Nephron (organoid): ENCODE measurements at regions not wholly inside any gene's neighbourhood (a gene's known extent, or its start where the extent isn't known, plus 50 kb on each side); places are given as distances from the start of the nearest gene placed in this dataset.

Experiments
- H3K27ac Mint-ChIP-seq, 3 experiments: 2 replicates each; pipeline ENCODE4 v1.8.0; 2020; ENCODE audit warnings: mixed read lengths in 3 of 3, mild to moderate bottlenecking in 2 of 3, moderate library complexity in 1 of 3
- H3K27me3 Mint-ChIP-seq: 2 replicates; pipeline ENCODE4 v1.8.0; 2021; ENCODE audit warnings: low read depth, mild to moderate bottlenecking, moderate library complexity, mixed read lengths
- H3K36me3 Mint-ChIP-seq: 2 replicates; pipeline ENCODE4 v1.8.0; 2020; ENCODE audit warnings: low read depth, mixed read lengths
- H3K4me1 Mint-ChIP-seq: 2 replicates; pipeline ENCODE4 v1.8.0; 2020; ENCODE audit warnings: mixed read lengths
- H3K4me3 Mint-ChIP-seq, 3 experiments: 2 replicates each; pipeline ENCODE4 v1.8.0; 2020; ENCODE audit warnings: mild to moderate bottlenecking in 3 of 3, mixed read lengths in 3 of 3, moderate library complexity in 2 of 3
- H3K9me3 Mint-ChIP-seq: 2 replicates; pipeline ENCODE4 v1.8.0; 2020; ENCODE audit warnings: mixed read lengths
- TF ChIP-seq, protein P1 (sequence below), 3 experiments: fragments of 200-600 bp; sonication (generic); IDR thresholded peaks; one replicate each; pipeline ENCODE4 v1.5.0; 2021; ENCODE audit warnings: antibody characterized with exemption in 3 of 3; ENCODE audit not compliant: unreplicated experiment in 3 of 3

- H3K27ac Mint-ChIP-seq, result peak overlapping the region in 1 of 3 experiments; percentile 13
- no peaks in the 10 kb centered on the region for H3K27me3 Mint-ChIP-seq
- H3K4me1 Mint-ChIP-seq, result peaks cover 37% of the 10 kb centered on the region
- no peak overlapping the region for H3K4me3 Mint-ChIP-seq
- peaks cover 13% of the 10 kb centered on the region for H3K36me3 Mint-ChIP-seq
- TF ChIP-seq, protein P1, sequence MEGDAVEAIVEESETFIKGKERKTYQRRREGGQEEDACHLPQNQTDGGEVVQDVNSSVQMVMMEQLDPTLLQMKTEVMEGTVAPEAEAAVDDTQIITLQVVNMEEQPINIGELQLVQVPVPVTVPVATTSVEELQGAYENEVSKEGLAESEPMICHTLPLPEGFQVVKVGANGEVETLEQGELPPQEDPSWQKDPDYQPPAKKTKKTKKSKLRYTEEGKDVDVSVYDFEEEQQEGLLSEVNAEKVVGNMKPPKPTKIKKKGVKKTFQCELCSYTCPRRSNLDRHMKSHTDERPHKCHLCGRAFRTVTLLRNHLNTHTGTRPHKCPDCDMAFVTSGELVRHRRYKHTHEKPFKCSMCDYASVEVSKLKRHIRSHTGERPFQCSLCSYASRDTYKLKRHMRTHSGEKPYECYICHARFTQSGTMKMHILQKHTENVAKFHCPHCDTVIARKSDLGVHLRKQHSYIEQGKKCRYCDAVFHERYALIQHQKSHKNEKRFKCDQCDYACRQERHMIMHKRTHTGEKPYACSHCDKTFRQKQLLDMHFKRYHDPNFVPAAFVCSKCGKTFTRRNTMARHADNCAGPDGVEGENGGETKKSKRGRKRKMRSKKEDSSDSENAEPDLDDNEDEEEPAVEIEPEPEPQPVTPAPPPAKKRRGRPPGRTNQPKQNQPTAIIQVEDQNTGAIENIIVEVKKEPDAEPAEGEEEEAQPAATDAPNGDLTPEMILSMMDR (IDR thresholded peaks at IDR 0.05; ENCODE audit: unreplicated experiment in 3 of 3), result no peak
- H3K9me3 Mint-ChIP-seq, result no peaks in the 10 kb centered on the region
Measured at GRCh38 chr20:19913927-19914614, 103.1 kb upstream of the NAA20 start.

GRCh38 chr20:19915111-19915798, 101.9 kb upstream of the NAA20 start:
- peaks cover 10% of the 10 kb centered on the region for H3K36me3 Mint-ChIP-seq
- H3K27ac Mint-ChIP-seq, result peak overlapping the region; percentile 13 to 77 (median 65)
- no peaks in the 10 kb centered on the region for H3K27me3 Mint-ChIP-seq
- TF ChIP-seq, protein P1 (IDR thresholded peaks at IDR 0.05; ENCODE audit: unreplicated experiment in 3 of 3), result no peak
- H3K4me3 Mint-ChIP-seq, result no peak overlapping the region
- H3K4me1 Mint-ChIP-seq, result peaks cover 38% of the 10 kb centered on the region
- no peaks in the 10 kb centered on the region for H3K9me3 Mint-ChIP-seq

DNA sequence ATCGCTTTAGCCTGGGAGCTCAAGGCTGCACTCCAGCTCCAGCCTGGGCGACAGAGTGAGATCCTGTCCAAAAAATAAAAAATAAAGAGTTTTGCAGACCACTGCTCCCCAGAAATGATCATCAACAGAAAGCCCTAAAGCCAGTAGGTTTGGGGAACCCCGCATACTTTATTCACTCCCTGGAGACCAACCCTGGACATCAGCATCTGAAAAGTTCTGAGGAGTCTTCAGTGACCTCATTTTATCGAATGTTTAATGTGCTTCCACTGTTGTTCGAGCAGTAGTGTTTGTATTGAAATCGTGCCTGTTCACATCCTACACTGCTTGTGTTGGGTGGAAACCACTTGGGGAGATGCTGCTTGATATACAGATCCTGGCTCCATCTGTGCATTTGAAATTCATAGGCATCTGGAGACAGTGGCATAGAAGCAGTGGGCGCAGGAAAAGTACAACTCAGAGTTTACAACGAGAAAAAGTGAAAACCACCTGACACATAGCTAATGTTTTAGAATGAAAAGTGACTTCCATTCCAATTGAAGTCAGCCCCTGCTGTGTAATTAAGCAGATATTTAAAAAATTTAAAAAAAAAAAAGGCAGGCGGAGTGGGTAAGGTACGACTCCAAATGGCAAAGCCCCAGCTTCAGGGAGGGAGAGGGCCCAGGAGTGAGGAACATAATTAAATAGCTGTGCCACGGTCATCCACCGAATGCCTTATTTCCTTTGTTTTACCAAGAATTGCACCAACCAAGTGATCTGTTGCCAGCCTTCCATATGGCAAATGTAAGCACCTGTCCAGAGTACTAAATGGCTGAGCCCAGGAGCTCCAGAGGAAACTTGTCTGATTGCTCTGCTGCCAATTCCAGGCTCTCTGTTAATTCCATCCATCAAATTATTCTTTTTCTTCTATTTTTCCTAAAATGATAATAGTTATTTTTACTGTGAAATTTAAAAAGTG, 100.4 kb upstream of the NAA20 start:
- no peaks in the 10 kb centered on the region for H3K9me3 Mint-ChIP-seq
- no peak overlapping the region for H3K27ac Mint-ChIP-seq
- H3K4me1 Mint-ChIP-seq, result peaks cover 44% of the 10 kb centered on the region
- H3K36me3 Mint-ChIP-seq, result peaks cover 5% of the 10 kb centered on the region
- H3K4me3 Mint-ChIP-seq, result no peak overlapping the region
- no peaks in the 10 kb centered on the region for H3K27me3 Mint-ChIP-seq
- TF ChIP-seq, protein P1 (IDR thresholded peaks at IDR 0.05; ENCODE audit: unreplicated experiment in 3 of 3), result no peak

- TF ChIP-seq, protein P1 (IDR thresholded peaks at IDR 0.05; ENCODE audit: unreplicated experiment in 3 of 3), result no peak
- H3K36me3 Mint-ChIP-seq, result no peaks in the 10 kb centered on the region
- peaks cover 49% of the 10 kb centered on the region for H3K4me1 Mint-ChIP-seq
- no peak overlapping the region for H3K27ac Mint-ChIP-seq
- no peak overlapping the region for H3K4me3 Mint-ChIP-seq
- no peaks in the 10 kb centered on the region for H3K9me3 Mint-ChIP-seq
- H3K27me3 Mint-ChIP-seq, result no peaks in the 10 kb centered on the region
Measured at GRCh38 chr20:19918965-19919329, 98.2 kb upstream of the NAA20 start.

DNA sequence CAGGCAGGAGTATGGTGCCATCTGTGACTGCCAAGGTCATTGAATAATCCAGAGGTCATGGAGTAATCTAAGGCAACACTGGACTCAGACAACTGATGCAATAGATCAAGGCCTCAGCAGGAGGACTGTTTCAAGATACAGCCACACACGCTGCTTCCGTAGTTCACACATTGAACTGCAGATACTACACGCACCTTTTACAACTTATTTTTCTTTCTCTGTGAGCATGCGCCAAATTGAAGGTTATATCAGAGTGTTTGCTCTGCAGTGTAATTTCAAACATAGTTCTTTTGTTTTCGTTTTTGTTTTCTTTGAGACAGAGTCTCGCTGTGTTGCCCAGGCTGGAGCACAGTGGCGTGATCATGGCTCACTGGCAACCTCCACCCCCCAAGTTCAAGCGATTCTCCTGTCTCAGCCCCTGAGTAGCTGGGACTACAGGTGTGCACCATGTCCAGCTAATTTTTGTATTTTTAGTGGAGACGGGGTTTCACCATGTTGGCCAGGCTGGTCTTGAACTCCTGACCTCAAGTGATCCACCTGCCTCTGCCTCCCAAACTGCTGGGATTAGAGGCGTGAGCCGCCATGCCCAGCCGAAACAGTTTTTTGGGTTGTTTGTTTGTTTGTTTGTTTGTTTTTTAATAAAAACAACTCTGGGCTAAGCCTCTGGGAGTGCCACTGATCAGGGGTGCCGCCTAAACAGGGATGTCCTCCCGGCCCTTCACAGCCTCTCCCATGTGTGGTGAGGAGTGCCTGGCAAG, 96.6 kb upstream of the NAA20 start:
- Mint-ChIP-seq H3K36me3 (no peaks in the 10 kb centered on the region), H3K4me3 (no peak overlapping the region), H3K27ac (no peak overlapping the region), H3K27me3 (no peaks in the 10 kb centered on the region), H3K4me1 (peaks cover 36% of the 10 kb centered on the region), H3K9me3 (no peaks in the 10 kb centered on the region)
- TF ChIP-seq, protein P1 (IDR thresholded peaks at IDR 0.05; ENCODE audit: unreplicated experiment in 3 of 3), result no peak
